ENCODE measurements at regions not wholly inside any gene's neighbourhood (a gene's known extent, or its start where the extent isn't known, plus 50 kb on each side); places are given as distances from the start of the nearest gene placed in this dataset.

- no peak for DNase-seq
These were observed 101.5 kb downstream of the UNC5CL start for GRCh38 chr6:40937491-40937890.

GRCh38 chr6:40936818-40937251 is 102.2 kb downstream of the UNC5CL start:
- DNase-seq, result no peak

DNA sequence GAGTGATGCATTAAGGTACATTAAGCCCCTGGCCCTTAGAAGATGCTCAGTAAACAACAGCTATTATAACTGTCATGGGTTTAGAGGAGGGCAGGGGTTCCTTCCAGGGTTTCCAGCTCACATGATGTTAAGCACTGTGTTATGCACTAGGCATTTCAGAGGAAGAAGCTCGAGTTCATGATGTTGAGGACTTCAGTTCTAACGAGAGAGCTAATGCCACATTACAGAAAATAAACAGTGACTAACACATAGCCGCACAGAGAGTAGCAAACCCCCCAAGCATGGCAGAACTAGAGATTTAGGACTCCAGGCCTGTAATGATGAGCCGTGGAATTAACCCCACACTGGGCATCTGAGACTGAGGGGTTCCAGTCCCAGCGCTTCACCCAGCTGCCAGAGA is 105.2 kb downstream of the UNC5CL start:
- no peak for DNase-seq

DNA sequence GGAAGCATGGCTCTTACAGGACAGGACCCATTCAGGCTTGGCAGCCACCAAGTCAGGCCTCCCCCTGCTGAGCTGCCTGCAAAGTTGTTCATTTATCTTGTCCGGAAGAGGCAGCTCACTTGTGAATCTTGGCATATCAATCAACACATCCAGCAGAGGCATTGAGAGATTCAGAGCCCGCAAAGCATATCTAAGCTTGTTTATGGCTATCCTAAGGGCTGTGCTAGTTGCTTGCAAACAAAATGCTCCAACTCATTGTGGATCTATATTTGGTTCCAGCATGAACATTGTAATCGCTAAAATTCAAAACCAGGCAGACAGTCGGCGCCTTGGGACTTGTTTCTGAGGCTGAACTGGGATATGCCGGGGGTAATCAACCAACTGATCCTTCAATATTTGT is 106.1 kb downstream of the UNC5CL start:
- no peak for DNase-seq

DNA sequence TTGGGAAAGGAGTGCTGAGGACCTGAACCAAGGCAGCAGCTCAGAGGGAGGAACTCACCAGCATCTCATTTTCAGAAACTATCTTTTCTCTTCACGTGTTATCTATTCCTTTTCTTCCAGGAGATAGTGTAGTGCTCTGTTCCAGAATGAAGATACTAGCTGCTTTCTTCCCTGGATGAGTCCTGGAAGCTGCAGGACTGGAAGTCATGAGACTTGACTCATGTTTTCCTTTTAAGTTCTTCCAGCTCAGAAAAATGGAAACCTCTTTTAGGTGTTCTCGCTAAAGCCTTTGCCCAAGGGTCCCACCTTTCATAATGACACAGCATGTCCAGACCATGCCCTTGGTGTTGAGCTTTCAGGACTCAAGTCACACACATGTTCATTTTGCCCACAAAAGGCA is 106.7 kb downstream of the UNC5CL start:
- DNase-seq, result no peak

DNA sequence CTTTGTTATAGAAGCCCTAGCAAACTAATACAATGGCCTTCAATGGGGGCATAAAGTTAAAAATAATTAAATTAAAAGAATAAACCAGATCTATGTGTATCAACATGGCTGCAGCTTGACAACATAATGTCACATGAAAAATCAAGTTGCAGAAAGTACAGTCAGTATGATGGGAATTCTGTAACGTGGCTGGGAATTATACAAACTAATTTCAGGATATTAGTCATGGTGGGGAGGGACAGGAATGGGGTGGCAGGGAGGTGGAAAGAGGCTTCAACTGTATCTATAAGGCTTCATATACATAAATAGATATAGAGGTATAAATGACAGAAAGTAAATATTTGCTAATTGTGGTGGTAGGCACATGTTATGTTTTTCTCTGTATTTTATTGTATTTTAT is 107.1 kb downstream of the UNC5CL start:
- DNase-seq, result no peak

DNA sequence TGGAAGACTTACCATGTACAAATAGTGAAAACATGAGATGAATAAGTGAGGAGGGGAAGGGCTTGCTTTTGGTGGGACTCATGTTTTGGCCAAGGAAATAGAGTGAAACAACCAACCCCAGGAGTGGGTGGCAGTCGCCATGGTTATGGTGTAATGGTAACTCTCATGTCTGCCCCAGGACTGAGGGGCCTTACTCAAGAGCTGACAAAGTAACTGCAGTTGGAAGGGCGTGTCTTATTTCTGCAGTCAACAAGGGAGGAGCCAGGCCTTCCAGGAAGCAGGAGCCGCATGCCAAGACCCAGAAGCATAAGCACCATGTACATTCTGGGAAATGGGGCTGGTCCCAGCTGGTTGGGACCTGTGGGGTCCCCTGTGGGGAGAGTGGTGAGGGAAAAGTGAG is 108.5 kb downstream of the UNC5CL start:
- no peak for DNase-seq

DNA sequence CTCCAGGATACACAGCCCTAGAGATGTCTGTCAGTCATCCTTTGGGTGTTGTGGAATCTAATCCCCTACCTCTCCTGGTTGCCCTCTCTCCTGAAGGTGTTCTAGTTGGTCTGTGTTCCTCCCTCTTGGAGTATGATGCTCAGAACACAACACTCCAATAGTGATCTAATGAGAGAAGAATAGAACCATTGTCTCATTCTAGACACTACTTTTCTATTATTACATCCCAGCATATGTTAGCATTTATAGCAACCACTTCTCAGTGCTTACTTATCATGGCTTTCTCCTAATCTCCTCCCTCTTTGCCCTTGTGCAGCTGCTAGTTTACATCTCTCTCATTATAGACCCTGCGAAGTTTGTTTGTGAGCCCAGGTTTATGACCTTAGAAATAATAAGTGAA is 109.0 kb downstream of the UNC5CL start:
- no peak for DNase-seq

- DNase-seq, result no peak
These were observed 109.8 kb downstream of the UNC5CL start for GRCh38 chr6:40929176-40929575.

DNA sequence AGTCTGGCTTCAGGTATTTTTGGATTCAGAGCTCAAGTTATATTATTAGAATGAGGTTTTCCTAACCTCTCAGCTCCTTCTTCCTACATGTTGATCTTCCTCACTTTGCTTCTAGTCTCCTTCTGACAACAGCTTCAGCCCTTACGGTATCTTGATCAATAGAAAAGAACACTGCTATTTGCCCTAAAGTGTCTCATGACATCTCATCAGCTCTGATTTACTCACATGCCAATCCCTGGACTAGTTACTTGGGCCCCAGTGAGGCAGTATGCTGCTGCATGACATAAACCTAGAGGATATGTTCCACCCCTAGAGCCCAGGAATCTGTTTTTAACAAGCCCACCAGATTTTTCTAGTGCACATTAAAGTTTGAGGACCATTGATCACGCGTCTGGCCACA is 110.3 kb downstream of the UNC5CL start:
- no peak for DNase-seq

- DNase-seq, result no peak
These were observed 110.7 kb downstream of the UNC5CL start for GRCh38 chr6:40928307-40928706.

DNA sequence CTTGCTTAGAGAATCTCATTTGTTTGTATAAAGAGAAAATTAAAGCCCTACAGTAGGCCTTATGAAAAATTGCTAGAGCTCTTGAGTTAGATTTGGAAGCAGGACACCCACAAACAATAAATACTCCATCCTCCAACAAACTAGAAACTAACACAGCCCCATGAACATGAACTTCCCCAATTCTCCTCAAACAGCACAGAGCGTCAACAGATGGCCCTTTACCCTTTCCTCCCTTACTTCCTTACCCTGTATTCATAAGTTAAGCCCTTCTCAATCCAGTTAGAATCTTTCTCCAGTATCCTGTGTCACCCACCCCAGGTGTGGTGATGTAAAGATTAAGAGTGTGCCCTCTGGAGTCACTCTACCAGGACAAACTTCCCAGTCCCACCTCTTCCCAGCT is 113.7 kb downstream of the UNC5CL start:
- DNase-seq, result no peak

GRCh38 chr6:40924839-40925238 is 114.2 kb downstream of the UNC5CL start:
- DNase-seq, result no peak

- no peak for DNase-seq
These were observed 115.1 kb downstream of the UNC5CL start for GRCh38 chr6:40923880-40924279.

DNA sequence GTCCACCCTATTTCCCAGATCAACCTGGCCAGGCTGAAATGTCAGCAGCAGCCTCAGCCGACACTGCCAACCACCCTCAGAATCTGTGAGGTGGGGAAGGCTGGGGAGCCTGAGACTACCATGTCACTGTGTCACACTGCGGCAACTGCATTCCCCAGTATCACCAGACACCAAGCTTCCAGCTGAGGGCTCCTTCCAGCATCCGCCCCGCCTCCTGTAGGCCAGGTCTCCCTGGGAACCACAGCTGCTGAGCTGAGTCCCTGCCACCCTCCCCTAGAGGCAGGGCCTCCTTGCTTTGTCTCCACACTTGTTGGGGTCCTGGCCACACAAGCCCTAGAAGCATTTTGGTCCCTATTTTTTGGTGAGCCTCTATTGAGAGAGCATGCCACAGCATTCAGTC is 115.7 kb downstream of the UNC5CL start:
- DNase-seq, result no peak

- no peak for DNase-seq
These were observed 116.7 kb downstream of the UNC5CL start for GRCh38 chr6:40922281-40922680.

DNA sequence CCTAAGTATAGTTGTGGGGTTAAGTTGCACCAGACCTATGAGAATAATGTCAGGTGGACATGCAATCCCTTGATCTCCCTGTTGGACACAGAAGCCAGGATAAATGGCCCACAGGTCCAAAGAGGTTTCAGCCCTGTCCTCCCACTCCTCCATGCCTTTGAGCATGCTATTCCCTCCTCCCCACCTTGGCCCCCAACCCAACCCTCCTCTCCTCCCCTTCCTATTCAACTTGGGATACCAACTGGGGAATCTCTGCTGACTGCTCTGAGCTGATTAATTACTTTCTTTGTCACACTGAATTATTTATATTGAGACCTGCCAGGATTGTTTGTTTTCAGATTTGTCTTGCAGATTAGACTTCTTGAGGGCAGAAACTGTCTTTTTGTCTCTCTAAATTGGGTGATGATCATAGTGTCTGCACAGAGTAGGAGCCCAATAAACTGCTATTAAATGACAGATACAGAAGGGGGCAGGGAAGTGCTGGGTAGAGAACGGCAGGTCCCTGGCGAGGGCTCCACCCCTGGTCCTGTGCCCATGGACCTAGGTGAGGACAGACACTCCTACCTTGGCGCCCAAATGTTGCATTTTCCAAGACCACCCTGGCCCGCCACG is 120.9 kb downstream of the UNC5CL start:
- DNase-seq, result no peak

DNA sequence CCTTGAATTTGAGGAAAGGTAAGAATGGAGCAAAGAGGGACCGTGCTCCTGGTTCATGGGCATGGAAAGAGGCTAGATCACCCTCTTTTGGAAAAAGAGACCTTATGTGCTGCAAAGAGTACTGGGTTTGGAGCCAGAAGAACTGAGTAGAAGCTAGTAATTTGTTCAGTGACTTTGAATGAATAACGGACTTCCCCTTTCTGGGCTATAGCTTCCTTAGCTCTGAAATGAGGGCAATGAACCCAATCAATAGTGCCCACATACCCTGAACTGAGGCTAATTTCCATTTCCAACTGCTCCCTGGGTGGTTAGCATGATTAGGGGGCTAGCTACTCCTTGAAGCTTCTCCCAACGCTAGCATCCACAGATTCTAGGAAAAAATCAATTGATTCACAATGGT is 121.4 kb downstream of the UNC5CL start:
- DNase-seq, result no peak

GRCh38 chr6:40916845-40917244 is 122.2 kb downstream of the UNC5CL start:
- DNase-seq, result no peak

- no peak for DNase-seq
These were observed 123.9 kb downstream of the UNC5CL start for GRCh38 chr6:40915165-40915564.

DNA sequence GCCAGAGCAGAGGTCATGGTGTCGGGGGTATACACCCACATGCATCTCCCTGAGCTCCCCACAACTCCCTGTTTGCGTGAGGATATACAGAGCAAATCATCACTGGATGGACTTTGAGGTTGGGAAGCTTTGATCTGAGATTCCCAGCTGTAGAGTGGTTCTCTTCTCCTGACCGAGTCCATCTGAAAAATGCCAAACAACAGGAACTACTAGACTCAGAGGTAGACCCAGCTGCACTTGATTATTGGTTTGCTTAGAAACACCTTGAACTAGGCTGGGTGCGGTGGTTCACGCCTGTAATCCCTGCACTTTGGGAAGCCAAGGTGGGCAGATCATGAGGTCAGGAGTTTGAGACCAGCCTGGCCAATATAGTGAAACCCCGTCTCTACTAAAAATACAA is 125.0 kb downstream of the UNC5CL start:
- no peak for DNase-seq

GRCh38 chr6:40912158-40912946 is 126.7 kb downstream of the UNC5CL start:
- DNase-seq, result peak; percentile 81

DNA sequence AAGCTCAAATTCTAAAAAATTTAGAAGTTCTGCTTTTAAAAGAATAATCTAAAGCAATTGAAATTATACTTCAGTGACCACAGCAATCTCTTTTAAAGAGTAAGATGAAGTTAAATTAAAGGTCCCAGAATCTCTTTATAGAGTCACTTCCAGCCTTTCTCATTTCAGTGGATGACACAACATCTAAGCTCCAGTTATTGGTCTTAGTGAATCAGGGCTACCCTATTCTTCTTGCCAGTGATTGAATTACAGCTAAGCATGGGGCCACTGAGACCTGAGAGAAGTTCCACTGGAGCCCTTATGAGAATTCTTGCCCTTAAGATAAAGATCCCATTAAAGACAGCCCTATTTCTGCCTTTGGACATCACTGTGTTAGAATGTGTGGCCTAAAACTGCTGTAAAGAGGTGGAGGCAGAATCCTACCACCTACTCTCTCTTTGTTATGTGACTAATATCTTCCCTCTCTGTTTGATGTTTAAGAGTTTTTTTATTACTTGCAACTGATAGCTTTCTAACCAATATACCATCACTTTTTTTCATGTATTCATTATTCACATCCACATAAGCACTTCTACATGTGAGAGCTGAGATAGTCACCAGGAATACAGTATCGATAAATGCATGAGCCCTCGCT is 128.6 kb downstream of the UNC5CL start:
- no peak for DNase-seq

DNA sequence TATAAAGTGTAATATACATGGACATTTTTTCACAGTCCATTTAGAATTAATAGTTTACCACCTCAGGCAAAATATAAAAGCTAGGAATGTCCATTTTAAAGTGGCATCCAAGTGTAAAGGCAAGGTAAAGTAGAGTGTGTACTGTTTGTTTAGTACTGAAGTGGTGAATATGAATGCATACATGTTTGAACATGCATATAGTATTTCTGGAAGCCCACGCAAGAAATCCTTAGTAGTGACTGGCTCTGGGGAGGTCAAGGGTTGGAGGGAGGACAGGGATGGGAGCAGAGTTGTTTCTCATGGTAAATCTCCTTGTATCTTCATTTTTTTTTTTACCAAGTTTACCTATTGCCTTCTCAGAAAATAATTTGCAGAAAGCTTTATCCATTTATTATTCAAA is 129.2 kb downstream of the UNC5CL start:
- no peak for DNase-seq
